GM23248 (cell line): ENCODE measurements at regions not wholly inside any gene's neighbourhood (a gene's known extent, or its start where the extent isn't known, plus 50 kb on each side); places are given as distances from the start of the nearest gene placed in this dataset.

Source experiments
- EZH2 ChIP-seq: fragments of 200-600 bp; sonication (generic); IDR thresholded peaks from 2 replicates; pipeline ENCODE4 v1.6.1; 2018; ENCODE audit warnings: antibody characterized with exemption, mild to moderate bottlenecking; ENCODE audit not compliant: insufficient read depth, poor library complexity, severe bottlenecking
- EZH2phosphoT487 ChIP-seq: fragments of 200-600 bp; sonication (generic); IDR thresholded peaks from 2 replicates; pipeline ENCODE4 v1.6.1; 2018; ENCODE audit warnings: antibody characterized with exemption, moderate library complexity, mild to moderate bottlenecking, low read depth; ENCODE audit not compliant: insufficient read depth

DNA sequence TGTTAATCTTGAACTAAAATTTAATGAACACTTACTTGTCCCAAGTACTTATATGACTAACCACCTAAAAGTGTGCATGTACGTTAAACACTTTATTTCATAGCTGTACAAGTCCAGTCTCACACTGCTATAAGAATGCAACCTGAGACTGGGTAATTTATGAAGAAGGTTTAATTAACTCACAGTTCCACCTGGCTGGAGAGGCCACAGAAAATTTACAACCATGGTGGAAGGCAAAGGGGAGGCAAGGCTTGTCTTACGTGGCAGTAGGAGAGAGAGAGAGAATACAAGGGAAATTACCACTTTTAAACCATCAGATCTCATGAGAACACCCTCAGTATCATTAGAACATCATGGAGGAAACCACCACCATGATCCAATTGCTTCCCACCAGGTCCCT lies 748.7 kb upstream of the HS3ST1 start:
- TF ChIP-seq EZH2 = no peak
- no peak for TF ChIP-seq EZH2phosphoT487
